Right lobe of liver (tissue), 6 donors: ENCODE measurements at regions not wholly inside any gene's neighbourhood (a gene's known extent, or its start where the extent isn't known, plus 50 kb on each side); places are given as distances from the start of the nearest gene placed in this dataset.

ENCODE experiments used
- ATAC-seq, 4 donors: fragments of 200-7000 bp; cut with Tn5 transposase; one replicate each; pipeline ENCODE4 v1.9.1; 2020; ENCODE audit warnings: mild to moderate bottlenecking in 4 of 4, moderate library complexity in 4 of 4
- DNase-seq, 3 donors: peaks; one replicate each; pipeline ENCODE4 v3.0.0-alpha.2; 2020
- H3K27ac ChIP-seq, 3 donors: fragments of 200-600 bp; one replicate each; pipeline ENCODE4 v1.8.0; 2022
- H3K27me3 ChIP-seq, 2 donors: fragments of 200-600 bp; one replicate each; pipeline ENCODE4 v1.8.0; 2022
- H3K36me3 ChIP-seq, 4 donors: fragments of 200-600 bp; sonication (generic) in 1 of 4; one replicate each; pipeline versions ENCODE4 v1.5.1 to v1.8.0; 2017 to 2022; ENCODE audit warnings: control low read depth in 1 of 4
- H3K4me1 ChIP-seq, 4 donors: fragments of 200-600 bp; sonication (generic) in 1 of 4; one replicate each; pipeline versions ENCODE4 v1.5.1 to v1.8.0; 2017 to 2022; ENCODE audit warnings: control low read depth in 1 of 4
- H3K4me3 ChIP-seq, 3 donors: fragments of 200-600 bp; one replicate each; pipeline ENCODE4 v1.8.0; 2022
- H3K9me3 ChIP-seq, 4 donors: fragments of 200-600 bp; sonication (generic) in 1 of 4; one replicate each; pipeline versions ENCODE4 v1.5.1 to v1.8.0; 2017 to 2022; ENCODE audit warnings: control low read depth in 1 of 4
- CTCF ChIP-seq, 4 donors: fragments of 200-600 bp in 3 of 4; fragments of 450-650 bp in 1 of 4; IDR thresholded peaks; one replicate each; pipeline versions ENCODE4 v1.5.1 to v1.8.0; 2016 to 2022; ENCODE audit warnings: antibody characterized with exemption in 4 of 4, mild to moderate bottlenecking in 2 of 4
- POLR2A ChIP-seq: fragments of 450-650 bp; IDR thresholded peaks from one replicate; pipeline ENCODE4 v1.6.1; 2017; ENCODE audit warnings: antibody characterized with exemption, mild to moderate bottlenecking
- WGBS: methylation state at CpG from one replicate; pipeline ENCODE4 v1.1.6; 2018; ENCODE audit warnings: low coverage, low lambda C conversion rate; ENCODE audit not compliant: insufficient coverage; ENCODE audit errors: missing lambda C conversion rate; 5-methylcytosine and 5-hydroxymethylcytosine counted together
- intact Hi-C, 2 donors: fragments of 100-400 bp; cut with DNase I; formaldehyde crosslinking; loops; one replicate each; pipeline versions ENCODE4 v1.11.2 to v1.14.1; 2022
- donor health status: DM: no; HTN: yes; CAD: no.
- donor health status: DM: no; HTN: no; CAD: no.
- donor health status: DM: no; HTN: no; CAD: no.
- donor health status: DM: no; HTN: yes; CAD: no.
- donor health status: DM: no; HTN: yes; CAD: no.

- no peaks in the 10 kb centered on the region for H3K4me1 ChIP-seq
- no peaks in the 10 kb centered on the region for H3K9me3 ChIP-seq
- H3K36me3 ChIP-seq = no peaks in the 10 kb centered on the region
- no peak for DNase-seq
- no peak overlapping the region for H3K27ac ChIP-seq
- intact Hi-C loops = no loop called here
- no peak for ATAC-seq
- WGBS = 63% methylated on average over 2 of the region's 2 CpGs
- H3K27me3 ChIP-seq = no peaks in the 10 kb centered on the region
- TF ChIP-seq POLR2A (no peak), CTCF (IDR thresholded peaks at IDR 0.05) (no peak)
- no peak overlapping the region for H3K4me3 ChIP-seq
These were observed 145.1 kb downstream of the SAMD5 start for GRCh38 chr6:147653631-147654030.

- DNase-seq = no peak
- Histone ChIP-seq H3K4me1 (no peaks in the 10 kb centered on the region), H3K9me3 (no peaks in the 10 kb centered on the region), H3K27me3 (no peaks in the 10 kb centered on the region), H3K27ac (no peak overlapping the region), H3K4me3 (no peak overlapping the region), H3K36me3 (no peaks in the 10 kb centered on the region)
- 68% methylated on average over 5 of the region's 5 CpGs for WGBS
- no peak for ATAC-seq
- intact Hi-C loops = no loop called here
- TF ChIP-seq CTCF (IDR thresholded peaks at IDR 0.05) (no peak), POLR2A (no peak)
These were observed 145.8 kb downstream of the SAMD5 start for GRCh38 chr6:147654103-147654845.

DNA sequence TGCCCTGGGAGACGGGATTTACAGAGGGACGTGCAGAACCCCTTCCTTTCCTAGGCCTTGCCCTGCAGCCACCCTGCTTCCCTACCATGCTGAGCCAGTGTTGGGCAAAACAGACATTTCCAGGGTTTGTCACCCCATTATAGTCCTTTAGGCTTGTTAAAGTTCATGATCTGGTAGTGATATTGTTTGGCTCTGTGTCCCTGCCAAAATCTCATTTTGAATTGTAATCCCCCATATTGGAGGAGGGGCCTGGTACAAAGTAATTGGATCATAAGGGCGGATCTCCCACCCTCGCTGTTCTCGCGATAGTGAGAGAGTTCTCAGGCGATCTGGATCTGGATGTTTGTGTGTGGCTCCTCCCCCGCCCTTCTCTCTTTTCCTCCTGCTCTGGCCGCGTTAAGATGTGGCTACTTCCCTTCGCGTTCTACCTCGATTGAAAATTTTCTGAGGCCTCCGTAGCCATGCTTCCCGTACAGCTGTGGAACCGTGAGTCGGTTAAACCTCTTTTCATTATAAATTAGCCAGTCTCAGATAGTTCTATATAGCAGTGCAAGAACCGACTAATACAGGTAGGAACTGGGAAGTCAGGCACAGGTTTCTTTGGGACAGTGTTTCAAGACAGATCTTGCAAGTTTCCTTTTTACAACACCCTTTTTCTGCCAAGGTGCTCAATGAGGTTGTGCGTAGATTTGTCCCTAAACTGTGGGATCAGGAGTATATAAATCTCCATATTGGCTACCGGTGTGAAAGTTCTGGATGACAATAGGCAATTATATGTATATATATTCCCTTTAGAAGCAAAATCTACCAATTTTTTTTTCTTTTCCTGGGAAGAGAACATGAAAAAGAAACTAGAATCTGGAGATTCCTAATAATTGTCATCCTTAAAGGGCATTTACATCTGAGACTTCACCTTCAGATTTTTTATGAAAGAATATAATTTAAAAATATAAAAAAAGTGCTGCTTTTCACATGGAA, 152.1 kb downstream of the SAMD5 start:
- no peak for ATAC-seq
- H3K27me3 ChIP-seq = no peaks in the 10 kb centered on the region
- WGBS = 76% methylated on average over 17 of the region's 20 CpGs
- no peak for TF ChIP-seq CTCF (IDR thresholded peaks at IDR 0.05)
- TF ChIP-seq POLR2A = no peak
- H3K4me1 ChIP-seq = no peaks in the 10 kb centered on the region
- no peak overlapping the region for H3K27ac ChIP-seq
- DNase-seq = no peak
- no peak overlapping the region for H3K4me3 ChIP-seq
- H3K9me3 ChIP-seq = no peaks in the 10 kb centered on the region
- intact Hi-C loops = no loop called here
- H3K36me3 ChIP-seq = no peaks in the 10 kb centered on the region

DNA sequence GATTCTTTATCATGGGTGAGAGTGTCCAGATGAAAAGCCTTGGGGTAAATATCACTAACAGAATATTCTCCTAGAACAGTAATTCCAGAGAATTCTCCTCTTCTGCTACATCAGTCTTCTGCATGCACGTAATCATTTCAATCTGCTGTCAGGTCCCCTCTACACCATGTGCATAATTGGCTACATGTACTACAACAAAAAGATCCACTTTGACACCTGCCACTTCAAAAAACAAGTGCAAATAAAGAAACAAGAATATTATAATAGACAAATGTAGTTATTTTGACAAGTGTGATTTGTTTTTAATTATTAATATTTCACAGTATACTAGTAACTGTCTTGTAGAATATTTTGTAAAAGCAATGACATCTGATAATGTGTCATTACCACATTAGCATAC, 154.2 kb downstream of the SAMD5 start:
- WGBS = 70% methylated on average over 1 of the region's 1 CpG
- no peaks in the 10 kb centered on the region for H3K9me3 ChIP-seq
- no peaks in the 10 kb centered on the region for H3K4me1 ChIP-seq
- no peak overlapping the region for H3K27ac ChIP-seq
- ATAC-seq = no peak
- no peak overlapping the region for H3K4me3 ChIP-seq
- intact Hi-C loops = no loop called here
- no peaks in the 10 kb centered on the region for H3K27me3 ChIP-seq
- TF ChIP-seq CTCF (IDR thresholded peaks at IDR 0.05) = no peak
- TF ChIP-seq POLR2A = no peak
- no peak for DNase-seq
- H3K36me3 ChIP-seq = no peaks in the 10 kb centered on the region
